ENCODE measurements at regions not wholly inside any gene's neighbourhood (a gene's known extent, or its start where the extent isn't known, plus 50 kb on each side); places are given as distances from the start of the nearest gene placed in this dataset.

DNA sequence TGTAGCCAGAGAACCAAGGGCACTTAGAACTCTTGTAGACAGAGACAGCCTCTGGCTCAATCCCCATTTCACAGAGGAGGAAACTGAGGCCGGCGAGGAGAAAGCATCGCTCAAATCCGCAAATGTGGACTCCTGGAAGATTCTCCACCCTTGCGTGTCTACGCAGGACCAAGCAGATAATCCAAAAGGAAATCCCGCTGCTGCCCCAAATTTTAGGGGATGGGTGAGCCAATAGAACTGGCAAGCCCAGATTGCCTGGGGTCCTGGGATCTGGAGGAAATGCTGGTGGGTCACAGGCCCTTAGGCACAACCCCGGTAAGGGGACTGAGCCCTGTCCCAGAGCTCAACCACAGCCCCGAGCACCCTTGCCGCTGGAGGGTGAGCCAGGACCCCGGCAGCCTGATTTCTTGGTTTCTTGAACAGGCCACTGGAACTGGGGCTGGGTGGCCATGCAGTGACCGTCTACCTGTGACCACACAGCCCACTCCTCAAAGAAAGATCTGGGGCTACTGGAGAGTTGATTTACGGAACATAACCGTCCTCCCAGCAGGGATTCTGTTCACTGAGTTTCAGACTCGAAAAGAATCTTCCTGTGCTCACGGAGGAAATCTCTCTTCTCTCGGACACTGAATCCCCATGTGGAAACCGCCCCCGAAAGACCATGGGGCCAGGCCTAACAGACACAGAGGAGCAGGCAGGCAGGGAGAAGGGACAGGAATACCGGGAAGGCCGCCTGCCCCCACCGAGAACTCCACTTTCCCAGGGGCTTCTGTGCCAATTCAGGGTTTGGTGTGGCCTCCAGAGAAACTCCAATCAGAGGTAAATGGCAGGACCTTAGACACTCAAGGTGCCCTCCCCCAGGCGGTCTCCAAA lies 238.4 kb downstream of the NPHP4 start:
- TF ChIP-seq POLR2AphosphoS2 (IDR thresholded peaks at IDR 0.05; ENCODE audit: low read depth, low read length) (no peak), CTCF (IDR thresholded peaks at IDR 0.05 in 2 of 3, conservative IDR thresholded peaks at IDR 0.05 in 1 of 3; ENCODE audit: control insufficient read depth in 2 of 3, extremely low read depth in 1 of 3, insufficient read depth in 1 of 3, low read depth in 3 of 3, low read length in 3 of 3) (no peak), RBBP5 (conservative IDR thresholded peaks at IDR 0.05) (no peak), TAF1 (IDR thresholded peaks at IDR 0.05; ENCODE audit: borderline replicate concordance, low read depth, low read length) (no peak)
